Coronary artery (tissue), 2 donors: ENCODE measurements at regions not wholly inside any gene's neighbourhood (a gene's known extent, or its start where the extent isn't known, plus 50 kb on each side); places are given as distances from the start of the nearest gene placed in this dataset.
"Not testable (repeated sequence)": the region's sequence is repeated elsewhere in the genome, so short reads cannot be mapped to it uniquely, and the experiment has no call there.

Source experiments
- DNase-seq: peaks from one replicate; pipeline ENCODE4 v3.0.0-alpha.2; 2017; ENCODE audit warnings: low spot score
- H3K27ac ChIP-seq, 2 donors: fragments of 200-600 bp; sonication (generic); one replicate each; pipeline ENCODE4 v1.5.1; 2016 to 2019
- H3K4me3 ChIP-seq: fragments of 200-600 bp; sonication (generic); 2 replicates; pipeline ENCODE4 v1.5.1; 2016; ENCODE audit warnings: mild to moderate bottlenecking, moderate library complexity
- TF ChIP-seq, protein P1 (sequence below): fragments of 200-600 bp; sonication (generic); IDR thresholded peaks from one replicate; pipeline ENCODE4 v1.5.1; 2019; ENCODE audit warnings: antibody characterized with exemption

DNA sequence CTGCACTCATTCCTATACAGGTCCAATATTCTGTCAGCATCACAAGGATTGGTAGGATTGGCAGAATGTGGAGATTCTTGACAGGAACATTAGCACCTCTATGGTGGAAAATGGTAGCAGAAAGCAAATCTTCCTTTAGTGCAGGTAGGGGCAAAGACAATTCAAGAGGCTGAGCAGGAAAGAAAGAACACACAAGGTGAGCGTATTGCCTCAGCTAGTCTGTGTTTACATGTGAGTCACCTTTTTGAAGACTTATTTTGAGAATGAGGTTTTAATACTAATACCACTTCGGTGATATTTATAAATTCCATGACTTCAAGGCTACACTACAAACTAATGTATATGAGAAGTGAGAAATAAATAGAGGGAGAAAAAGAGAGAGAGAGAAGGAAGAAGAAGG is 717.0 kb downstream of the BRINP1 start:
- TF ChIP-seq, protein P1, sequence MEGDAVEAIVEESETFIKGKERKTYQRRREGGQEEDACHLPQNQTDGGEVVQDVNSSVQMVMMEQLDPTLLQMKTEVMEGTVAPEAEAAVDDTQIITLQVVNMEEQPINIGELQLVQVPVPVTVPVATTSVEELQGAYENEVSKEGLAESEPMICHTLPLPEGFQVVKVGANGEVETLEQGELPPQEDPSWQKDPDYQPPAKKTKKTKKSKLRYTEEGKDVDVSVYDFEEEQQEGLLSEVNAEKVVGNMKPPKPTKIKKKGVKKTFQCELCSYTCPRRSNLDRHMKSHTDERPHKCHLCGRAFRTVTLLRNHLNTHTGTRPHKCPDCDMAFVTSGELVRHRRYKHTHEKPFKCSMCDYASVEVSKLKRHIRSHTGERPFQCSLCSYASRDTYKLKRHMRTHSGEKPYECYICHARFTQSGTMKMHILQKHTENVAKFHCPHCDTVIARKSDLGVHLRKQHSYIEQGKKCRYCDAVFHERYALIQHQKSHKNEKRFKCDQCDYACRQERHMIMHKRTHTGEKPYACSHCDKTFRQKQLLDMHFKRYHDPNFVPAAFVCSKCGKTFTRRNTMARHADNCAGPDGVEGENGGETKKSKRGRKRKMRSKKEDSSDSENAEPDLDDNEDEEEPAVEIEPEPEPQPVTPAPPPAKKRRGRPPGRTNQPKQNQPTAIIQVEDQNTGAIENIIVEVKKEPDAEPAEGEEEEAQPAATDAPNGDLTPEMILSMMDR, result no peak
- Histone ChIP-seq H3K27ac (no peak overlapping the region), H3K4me3 (no peak overlapping the region)
- no peak for DNase-seq

DNA sequence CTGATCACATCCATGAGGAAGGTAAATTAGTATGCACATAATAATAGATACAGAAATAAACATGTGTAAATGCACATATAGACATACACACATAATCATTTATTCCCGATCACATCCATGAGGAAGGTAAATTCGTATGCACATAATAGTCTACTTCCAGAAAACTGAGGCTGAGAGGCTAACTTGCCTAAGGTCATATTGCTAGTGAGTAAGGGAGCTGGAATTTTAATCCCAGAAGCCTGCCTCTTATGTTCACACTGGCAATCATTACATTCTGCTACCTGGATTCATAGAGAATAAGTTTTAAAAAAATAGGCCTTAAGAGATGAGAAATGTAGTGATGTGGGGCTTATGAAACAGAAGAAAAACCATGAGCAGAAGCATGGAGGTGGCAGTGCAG is 716.3 kb downstream of the BRINP1 start:
- TF ChIP-seq, protein P1, result no peak
- no peak overlapping the region for H3K27ac ChIP-seq

DNA sequence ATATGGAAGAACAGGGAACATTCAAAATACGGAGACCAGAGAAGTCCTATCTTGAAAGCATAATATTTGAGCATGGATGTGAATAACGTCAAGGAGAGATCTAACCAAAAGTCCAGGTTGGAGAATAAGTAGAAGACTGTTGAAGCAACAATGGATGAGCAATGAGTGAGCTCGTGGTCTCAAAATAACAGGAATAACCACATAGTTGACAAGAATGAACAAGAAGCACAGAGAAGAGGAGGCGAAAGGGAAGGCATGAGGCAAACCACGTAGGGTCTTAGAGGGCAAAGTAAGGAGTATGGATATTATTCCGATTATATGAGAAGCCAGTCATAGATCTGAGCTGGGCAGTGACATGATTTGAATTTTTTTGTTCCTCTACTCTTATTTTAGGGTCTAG is 710.2 kb downstream of the BRINP1 start:
- Histone ChIP-seq H3K4me3 (no peak overlapping the region), H3K27ac (no peak overlapping the region)
- TF ChIP-seq, protein P1, result no peak
- DNase-seq, result no peak

More for the DNA sequence above, 716.3 kb downstream of the BRINP1 start:
- H3K4me3 ChIP-seq, result no peak overlapping the region
- DNase-seq, result no peak

DNA sequence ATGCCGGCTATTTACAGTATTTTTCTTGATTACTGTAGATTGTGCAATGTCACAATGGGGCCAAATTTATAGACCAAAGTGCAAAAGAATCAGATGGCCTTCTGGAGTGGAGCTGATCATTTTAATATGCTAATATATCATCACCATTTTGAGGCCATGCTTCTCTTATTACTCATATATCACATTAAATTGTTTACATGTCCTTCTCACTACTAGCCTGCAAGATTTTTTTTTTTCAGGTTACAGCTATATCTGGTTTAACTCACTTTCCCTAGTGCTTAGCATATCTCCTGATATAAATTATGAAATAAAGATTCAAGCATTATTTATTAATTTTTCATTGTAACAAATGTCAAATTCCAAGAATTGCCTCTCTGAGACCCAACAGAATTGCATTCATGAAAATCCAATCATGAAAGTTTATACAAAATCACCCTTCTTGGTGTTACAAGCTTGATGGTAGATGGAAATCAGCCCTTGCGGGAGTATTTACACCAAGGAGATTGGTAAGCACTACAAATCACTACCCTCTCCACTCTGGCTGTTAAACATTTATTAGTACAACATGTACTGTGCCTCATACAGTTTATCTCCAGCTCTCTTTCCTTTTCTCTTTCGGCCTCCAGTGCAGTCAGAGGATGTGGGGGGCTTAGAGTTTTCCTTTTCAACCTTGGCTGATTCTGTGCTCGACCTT is 703.9 kb downstream of the BRINP1 start:
- no peak for DNase-seq
- H3K4me3 ChIP-seq, result no peak overlapping the region
- no peak overlapping the region for H3K27ac ChIP-seq
- TF ChIP-seq, protein P1, result no peak

DNA sequence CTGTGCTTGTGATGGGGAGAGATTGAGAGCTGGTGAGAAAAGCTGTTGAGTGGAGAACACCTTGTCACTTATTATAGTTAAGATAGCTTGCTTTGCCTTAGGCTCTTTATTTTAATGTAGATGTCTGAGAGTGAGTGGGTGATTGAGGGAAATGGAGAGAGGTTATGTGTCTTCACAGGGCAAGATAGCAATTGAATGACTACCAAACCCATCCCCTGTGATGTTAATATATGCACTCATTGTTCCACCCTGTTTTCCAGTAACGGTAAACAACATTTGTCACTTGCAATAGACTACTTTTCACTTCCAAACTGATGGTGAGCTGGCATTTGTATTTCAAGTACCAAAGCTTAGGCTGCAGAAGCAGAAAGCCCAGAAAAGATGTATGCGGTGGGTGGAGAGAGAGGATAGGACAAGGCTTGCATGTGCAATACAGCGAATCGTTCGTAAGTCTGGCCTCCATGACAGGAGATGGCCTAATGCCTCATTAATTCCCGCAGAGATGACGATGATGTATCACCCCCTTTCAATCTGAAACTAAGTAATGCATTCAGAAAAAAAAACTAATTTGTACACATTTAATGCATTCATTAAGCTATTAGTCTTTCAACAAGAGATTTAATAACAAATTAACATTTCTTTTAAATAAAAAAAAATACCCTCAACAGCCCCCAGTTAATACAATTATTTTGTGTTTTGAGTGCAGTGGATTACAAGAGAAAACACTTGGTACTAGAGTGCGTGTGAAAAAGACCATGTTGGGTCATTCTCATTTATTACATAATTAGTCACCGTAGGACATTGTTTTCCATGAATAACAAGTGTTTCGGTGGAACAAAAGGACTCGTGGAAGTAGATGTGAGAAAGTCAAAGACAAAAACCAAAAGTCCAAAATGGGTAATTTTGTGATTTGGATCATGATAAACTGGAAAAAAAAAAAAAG is 699.0 kb downstream of the BRINP1 start:
- Histone ChIP-seq H3K27ac (no peak overlapping the region), H3K4me3 (no peak overlapping the region)
- DNase-seq, result no peak
- TF ChIP-seq, protein P1, result no peak

DNA sequence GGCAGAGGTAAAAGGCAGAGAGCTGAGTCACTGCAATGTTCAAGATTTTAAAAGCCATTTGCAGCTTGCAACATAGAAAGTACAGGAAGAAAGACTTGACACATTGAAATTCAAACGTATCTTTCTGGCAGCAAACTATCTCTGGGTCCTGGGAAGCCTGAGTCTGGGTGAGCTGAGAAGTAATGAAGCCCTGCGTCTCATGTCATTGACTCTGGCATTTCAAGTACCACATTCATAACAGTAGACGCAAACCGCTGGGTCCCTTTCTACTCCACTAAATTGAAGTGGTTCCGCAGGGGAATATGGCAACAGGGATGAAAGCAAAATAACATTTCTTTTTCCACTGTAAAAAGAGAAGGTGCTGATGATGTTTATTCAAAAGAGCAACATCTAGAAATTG is 694.3 kb downstream of the BRINP1 start:
- TF ChIP-seq, protein P1, result no peak
- no peak overlapping the region for H3K27ac ChIP-seq
- H3K4me3 ChIP-seq, result no peak overlapping the region
- DNase-seq, result no peak

DNA sequence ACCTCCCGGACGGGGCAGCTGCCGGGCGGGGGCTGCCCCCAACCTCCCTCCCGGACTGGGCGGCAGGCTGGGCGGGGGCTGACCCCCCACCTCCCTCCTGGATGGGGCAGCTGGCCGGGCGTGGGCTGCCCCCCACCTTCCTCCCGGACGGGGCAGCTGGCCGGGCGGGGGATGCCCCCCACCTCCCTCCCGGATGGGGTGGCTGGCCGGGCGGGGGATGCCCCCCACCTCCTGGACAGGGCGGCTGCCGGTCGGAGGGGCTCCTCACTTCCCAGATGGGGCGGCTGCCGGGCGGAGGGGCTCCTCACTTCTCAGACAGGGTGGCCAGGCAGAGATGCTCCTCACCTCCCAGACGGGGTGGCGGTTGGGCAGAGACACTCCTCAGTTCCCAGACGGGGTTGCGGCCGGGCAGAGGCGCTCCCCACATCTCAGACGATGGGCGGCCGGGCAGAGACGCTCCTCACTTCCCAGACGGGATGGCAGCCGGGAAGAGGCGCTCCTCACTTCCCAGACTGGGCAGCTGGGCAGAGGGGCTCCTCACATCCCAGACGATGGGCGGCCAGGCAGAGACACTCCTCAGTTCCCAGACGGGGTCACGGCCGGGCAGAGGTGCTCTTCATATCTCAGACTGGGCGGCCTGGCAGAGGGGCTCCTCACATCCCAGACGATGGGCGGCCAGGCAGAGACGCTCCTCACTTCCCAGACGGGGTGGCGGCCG is 691.1 kb downstream of the BRINP1 start:
- not testable (repeated sequence) for H3K4me3 ChIP-seq, H3K27ac ChIP-seq, DNase-seq
